HG02884 (cell line): ENCODE measurements at regions not wholly inside any gene's neighbourhood (a gene's known extent, or its start where the extent isn't known, plus 50 kb on each side); places are given as distances from the start of the nearest gene placed in this dataset.
A peak's percentile ranks its signal among the peaks of the same experiment; 100 is the strongest.
"Not testable (repeated sequence)": the region's sequence is repeated elsewhere in the genome, so short reads cannot be mapped to it uniquely, and the experiment has no call there.

ENCODE experiments used
- ATAC-seq: cut with Tn5 transposase; IDR thresholded peaks from one replicate; pipeline ENCODE4 v1.9.1; 2021; ENCODE audit warnings: mild to moderate bottlenecking, moderate library complexity; ENCODE audit not compliant: unreplicated experiment

DNA sequence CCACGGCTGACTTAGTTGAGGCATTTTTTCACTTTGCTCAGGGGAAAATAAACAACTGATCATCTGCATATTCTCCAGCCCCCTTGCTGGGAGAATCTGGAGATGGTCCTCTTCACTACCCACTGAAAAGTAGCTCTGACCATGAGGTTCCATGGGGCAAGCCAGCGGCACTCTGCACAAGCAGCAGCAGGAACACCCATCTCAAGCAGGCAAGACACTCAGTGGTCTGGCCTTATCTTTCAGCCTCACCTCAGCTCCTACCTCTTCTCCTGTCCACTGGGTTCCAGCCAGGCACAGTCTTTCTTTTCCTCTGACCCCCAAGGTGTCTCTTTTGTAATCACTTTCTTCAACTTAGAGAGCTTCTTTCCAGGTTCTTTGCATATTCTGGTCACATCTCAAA lies 280.8 kb upstream of the GRIA1 start:
- ATAC-seq = no peak

DNA sequence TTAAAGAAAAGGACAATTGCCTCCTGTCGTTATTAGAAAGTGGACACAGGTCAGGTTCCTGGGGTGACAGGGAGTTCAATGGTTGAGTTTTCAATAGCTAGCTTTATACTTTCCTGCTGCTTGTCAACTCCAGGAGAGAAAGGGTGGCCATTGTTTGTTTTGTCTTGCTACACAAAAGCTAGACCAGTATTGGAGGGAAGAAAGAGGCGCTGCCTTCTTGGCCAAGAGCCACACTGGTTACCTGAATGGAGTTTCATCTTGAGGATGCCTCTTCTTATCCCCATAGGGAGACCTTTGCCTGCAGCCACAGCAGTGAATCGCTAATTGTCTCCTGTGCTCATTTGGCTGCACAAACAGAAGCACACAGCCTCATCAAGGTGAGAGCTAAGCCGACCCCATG lies 279.4 kb upstream of the GRIA1 start:
- ATAC-seq = no peak

DNA sequence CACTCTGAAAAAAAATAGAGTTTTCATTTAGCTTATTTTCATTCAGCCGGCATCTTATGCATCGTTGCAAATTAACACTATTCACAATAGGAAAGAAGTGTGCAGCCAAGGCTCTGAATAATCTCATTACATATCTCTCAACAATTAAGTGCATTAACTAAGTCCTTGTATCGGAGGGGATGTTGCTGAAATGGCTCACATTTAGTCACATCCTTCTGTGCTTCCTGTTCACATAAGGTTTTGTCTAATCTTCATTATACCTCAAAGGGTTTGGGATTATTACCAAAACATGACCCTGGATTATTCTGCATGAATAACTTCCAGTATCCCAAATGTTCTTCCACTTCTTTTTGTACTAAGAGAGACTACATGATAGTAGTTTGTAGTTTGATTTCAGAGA lies 278.0 kb upstream of the GRIA1 start:
- no peak for ATAC-seq

GRCh38 chr5:153222936-153223335 lies 267.5 kb upstream of the GRIA1 start:
- no peak for ATAC-seq

DNA sequence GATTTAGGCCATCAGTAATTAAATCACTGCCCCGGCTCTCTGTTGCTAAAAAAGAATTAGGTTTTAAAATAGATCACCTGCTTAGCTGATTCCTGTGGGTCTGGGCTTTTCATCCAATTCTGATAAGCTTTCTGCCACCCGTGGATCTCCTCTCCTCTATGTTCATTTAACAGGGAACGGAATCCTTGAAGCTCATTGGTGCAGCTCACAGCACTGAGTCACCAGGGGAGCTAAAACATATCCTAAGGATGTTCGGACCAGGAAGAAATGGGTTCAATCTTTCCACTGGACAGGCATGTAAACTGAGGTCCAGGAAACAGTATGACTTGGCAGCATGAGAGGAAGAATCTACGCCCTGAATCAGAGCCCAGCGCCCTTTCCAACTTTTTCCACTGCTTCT lies 267.1 kb upstream of the GRIA1 start:
- ATAC-seq = no peak

GRCh38 chr5:153224651-153225050 lies 265.8 kb upstream of the GRIA1 start:
- ATAC-seq = no peak

DNA sequence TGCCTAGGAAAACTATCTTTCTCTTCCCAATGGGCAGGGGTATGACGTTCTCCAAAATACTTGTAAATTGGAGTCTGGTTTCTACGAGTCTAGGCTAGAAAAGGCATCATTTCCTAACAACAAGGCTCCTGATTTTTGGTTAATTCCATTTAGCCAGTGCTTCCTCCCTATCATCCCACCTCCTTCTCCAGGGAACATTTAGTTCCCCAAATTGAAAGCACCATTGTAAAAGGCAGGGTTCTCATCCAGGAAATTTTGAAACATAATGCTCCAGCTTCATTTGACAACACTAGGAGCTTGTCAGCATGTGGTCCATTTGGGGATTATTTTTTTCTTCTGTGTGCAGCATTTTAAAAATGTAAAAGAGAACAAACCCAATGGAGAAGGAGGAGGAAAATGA lies 256.5 kb upstream of the GRIA1 start:
- no peak for ATAC-seq

GRCh38 chr5:153236319-153236718 lies 254.2 kb upstream of the GRIA1 start:
- ATAC-seq = no peak

GRCh38 chr5:153237671-153238332 lies 252.7 kb upstream of the GRIA1 start:
- ATAC-seq = peak; percentile 42

DNA sequence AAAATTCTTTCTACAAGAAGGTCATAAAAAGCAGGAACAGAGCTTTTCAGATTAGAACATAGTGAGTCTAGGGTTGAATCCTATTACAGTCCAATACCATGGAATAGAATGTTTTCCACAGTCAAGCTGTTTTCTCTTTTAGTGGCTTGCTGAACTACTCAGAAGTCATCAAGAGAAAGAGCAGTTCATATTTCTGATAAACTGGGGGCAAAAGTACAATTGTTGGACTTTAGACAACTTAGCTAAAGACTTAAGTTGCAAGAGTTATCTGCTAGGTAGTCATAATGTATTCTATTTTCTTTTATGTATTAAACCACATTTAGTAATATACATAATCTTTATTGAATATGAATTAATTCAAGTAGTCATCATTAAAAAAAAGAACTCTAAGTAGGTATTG lies 233.1 kb upstream of the GRIA1 start:
- no peak for ATAC-seq

- ATAC-seq = no peak
These were observed 232.0 kb upstream of the GRIA1 start for GRCh38 chr5:153258469-153258868.

DNA sequence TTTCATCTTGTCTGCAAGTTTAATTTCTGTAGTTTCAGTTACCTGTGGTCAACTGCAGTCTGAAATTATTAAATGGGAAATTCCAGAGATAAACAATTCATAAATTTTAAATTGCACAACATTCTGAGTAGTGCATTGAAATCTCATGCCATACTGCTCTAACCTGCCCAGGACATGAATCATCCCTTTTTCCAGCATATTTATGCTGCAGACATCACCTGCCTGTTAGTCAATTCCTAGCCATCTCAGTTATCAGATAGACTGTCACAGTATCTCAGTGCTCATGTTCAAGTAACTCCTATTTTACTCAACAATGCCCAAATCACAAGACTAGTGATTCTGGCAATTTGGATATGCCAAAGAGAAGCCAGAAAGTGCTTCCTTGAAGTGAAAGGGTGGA lies 223.0 kb upstream of the GRIA1 start:
- no peak for ATAC-seq

DNA sequence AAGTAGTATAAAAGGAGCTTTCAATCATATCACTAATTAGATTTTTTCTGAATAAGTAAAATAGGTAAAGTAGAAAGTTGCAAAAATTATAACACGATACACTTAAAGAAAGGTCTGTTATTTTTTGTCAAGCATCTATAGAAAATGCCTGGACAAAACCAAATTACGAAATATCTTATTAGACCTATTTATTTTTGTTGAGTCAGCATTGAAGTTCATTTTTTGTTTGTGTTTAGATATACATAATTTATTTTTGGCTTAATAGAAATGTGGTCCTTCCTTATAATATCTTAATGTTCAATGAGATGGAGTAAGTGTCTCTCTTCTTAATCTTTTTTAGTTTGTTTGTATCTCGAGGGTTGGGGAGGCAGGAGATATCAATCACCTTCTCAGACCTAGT lies 214.8 kb upstream of the GRIA1 start:
- ATAC-seq = no peak

- ATAC-seq = no peak
These were observed 214.3 kb upstream of the GRIA1 start for GRCh38 chr5:153276151-153276550.

DNA sequence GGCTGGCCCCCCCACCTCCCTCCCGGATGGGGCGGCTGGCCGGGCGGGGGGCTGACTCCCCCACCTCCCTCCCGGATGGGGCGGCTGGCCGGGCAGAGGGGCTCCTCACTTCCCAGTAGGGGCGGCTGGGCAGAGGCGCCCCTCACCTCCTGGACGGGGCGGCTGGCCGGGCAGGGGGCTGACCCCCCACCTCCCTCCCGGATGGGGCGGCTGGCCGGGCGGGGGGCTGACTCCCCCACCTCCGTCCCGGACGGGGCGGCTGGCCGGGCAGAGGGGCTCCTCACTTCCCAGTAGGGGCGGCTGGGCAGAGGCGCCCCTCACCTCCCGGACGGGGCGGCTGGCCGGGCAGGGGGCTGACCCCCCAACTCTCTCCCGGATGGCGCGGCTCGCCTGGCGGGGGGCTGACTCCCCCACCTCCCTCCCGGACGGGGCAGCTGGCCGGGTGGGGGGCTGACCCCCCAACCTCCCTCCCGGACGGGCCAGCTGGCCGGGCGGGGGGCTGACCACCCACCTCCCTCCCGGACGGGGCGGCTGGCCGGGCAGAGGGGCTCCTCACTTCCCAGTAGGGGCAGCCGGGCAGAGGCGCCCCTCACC lies 194.1 kb upstream of the GRIA1 start:
- ATAC-seq = not testable (repeated sequence)

- ATAC-seq = no peak
These were observed 190.6 kb upstream of the GRIA1 start for GRCh38 chr5:153299891-153300290.

DNA sequence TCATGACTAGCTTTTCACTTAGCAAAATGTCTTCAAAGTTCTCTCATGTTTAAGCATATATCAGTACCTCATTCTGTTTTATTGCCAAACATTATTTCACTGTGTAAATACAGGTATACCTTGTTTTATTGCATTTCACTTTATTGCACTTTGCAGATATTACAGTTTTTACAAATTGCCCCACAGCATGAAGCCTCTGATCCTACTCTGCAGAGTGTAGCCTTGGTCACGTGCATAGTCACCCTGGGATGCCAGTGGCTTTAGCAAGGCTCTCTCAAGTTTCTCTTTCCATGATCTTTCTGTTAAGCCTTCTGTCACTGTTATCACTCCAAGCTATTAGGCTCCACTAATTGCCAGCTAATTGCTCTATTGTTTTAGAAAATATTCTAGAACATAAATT lies 182.2 kb upstream of the GRIA1 start:
- no peak for ATAC-seq

DNA sequence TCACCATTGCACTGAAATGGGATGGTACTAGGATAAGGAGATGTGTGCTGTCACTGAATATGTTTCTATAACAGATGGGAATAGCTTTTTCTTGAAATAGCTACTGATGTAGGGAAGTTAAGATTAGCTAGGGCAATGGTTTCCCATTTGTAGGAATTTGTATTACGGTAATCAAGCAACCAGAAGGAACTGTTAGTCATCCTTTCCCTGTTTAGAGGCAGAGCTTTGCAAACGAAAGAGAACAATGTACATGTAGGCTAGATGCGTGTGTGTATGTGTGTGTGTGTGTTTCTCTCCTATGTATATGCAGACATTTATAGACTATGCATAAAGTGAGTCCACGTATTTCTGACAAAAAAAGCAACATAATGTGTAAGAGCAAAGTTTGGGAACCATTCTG lies 171.9 kb upstream of the GRIA1 start:
- ATAC-seq = no peak

- ATAC-seq = no peak
These were observed 169.0 kb upstream of the GRIA1 start for GRCh38 chr5:153321478-153321877.

GRCh38 chr5:153340139-153340538 lies 150.3 kb upstream of the GRIA1 start:
- no peak for ATAC-seq

DNA sequence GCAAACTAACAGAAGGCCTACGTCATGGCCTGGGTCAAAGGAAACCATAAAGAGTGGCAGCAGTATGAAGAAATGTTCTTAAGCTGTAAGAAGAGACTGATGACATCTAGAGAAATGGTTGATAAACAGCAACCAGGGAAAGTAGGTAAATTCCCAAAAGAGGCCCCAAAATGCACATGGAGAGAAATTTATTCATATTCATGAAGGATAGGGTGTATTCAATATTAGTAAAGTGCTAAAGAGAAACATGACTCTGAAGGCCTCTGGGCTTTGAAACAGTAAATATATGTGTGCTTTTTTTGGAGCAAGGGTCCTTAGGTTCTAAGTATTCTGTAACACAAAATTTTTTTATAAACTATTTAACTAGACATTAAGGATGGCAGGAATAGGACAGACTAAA lies 149.7 kb upstream of the GRIA1 start:
- no peak for ATAC-seq

DNA sequence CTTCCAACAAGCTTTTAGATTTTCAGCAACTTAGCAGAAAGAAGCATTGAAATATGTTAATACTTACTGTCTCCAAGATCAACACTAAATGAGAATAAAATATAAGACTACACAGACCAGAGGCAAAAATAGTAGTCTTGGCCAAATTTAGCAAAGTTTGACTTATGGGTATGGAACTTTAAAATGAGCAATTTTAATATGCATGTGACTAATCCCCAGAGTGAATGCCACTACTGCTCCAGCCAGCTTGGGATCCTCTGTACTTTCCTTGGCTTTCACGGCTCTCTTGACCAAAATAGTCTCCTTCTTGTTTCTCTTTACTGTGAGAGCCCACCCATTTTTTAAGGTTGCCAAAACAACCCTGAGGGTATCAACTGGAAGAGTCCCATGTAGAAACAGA lies 148.0 kb upstream of the GRIA1 start:
- no peak for ATAC-seq

GRCh38 chr5:153347611-153348010 lies 142.9 kb upstream of the GRIA1 start:
- no peak for ATAC-seq
